HG02588 (cell line): ENCODE measurements at regions not wholly inside any gene's neighbourhood (a gene's known extent, or its start where the extent isn't known, plus 50 kb on each side); places are given as distances from the start of the nearest gene placed in this dataset.
"Not testable (repeated sequence)": the region's sequence is repeated elsewhere in the genome, so short reads cannot be mapped to it uniquely, and the experiment has no call there.

Experiments
- ATAC-seq: cut with Tn5 transposase; IDR thresholded peaks from one replicate; pipeline ENCODE4 v1.9.1; 2021; ENCODE audit warnings: mild to moderate bottlenecking, moderate library complexity; ENCODE audit not compliant: unreplicated experiment

DNA sequence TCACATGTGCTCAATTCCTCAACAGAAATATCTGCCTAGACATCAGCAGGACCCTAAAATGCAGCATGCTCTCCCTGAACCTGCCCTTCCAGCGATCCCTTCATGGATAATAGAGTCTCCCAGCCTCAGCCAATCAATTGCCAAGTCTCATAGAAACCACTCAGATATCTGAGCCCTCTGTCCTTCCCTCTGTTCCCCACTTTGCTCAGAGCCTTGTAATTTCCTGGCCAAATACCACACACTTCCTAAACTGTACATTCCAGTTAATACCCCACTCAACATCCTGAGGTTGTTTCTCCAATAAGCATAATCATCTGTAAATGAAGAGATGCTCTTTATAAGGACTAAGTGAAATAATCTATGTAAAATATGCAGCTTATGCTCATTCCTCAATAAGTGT is 59.3 kb upstream of the PTGFRN start:
- no peak for ATAC-seq

DNA sequence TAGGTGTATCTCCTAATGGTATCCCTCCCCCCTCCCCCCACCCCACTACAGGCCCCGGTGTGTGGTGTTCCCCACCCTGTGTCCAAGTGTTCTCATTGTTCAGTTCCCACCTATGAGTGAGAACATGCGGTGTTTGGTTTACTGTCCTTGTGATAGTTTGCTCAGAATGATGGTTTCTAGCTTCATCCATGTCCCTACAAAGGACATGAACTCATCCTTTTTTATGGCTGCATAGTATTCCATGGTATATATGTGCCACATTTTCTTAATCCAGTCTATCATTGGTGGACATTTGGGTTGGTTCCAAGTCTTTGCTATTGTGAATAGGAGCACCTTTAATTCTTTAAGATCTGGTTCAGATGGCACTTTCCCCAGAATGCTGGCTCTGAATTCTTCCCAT is 58.5 kb upstream of the PTGFRN start:
- ATAC-seq: not testable (repeated sequence)

DNA sequence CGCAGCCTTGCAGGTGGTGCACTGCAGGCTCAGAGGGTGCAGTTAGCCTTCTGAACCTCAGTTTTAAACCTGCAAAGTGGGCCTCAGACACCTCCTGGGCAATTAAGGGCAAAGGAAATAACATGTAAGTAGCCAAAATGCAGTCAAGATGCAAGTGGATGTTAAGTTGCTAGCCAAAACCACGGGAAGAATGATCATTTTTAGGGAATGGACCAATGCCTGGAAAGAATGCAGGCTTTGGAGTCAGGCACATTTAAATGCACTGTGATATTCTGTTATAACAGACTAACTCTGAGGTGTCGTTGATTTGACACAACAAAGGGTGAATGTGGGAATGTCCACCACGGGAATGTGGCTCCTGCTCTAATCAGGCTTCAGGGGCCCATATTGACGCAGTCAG is 57.9 kb upstream of the PTGFRN start:
- ATAC-seq: no peak

DNA sequence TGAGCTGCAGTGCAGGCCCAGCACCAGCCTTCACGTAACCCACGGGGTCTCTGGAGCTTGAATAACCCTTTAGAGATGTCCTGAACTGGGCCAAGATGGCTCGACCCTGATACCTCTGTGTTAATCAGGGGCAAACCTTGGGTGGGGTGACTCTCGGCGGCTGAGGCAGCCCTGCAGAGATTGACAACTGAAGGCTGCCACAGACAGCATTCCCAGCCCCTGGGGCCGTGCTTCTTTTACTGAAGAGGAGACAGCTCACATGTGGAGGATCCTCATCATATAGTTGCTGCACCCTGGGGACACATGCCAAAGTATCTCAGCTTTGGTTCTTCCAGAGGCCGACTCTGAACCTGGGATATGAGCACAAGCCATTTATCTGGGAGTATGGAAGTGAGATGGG is 57.3 kb upstream of the PTGFRN start:
- no peak for ATAC-seq

DNA sequence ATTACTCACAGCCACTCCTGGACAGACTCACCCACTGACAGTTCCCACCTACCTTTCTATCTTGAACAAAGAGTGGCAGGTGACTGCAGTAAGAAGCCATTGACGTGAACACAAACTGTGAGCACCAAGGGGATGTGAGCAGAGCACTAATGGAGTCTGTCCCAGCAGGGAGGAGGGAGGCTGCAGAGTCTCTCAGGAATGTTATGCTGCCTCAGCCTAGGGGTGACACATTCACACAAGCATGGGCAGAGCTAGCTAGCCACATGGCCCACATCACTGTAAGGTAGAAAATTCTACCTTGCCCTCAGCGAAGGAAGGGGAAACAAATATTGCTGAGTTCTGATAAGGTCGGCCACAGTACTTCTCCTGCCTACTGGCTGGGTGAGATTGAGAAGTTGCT is 56.8 kb upstream of the PTGFRN start:
- ATAC-seq: no peak

DNA sequence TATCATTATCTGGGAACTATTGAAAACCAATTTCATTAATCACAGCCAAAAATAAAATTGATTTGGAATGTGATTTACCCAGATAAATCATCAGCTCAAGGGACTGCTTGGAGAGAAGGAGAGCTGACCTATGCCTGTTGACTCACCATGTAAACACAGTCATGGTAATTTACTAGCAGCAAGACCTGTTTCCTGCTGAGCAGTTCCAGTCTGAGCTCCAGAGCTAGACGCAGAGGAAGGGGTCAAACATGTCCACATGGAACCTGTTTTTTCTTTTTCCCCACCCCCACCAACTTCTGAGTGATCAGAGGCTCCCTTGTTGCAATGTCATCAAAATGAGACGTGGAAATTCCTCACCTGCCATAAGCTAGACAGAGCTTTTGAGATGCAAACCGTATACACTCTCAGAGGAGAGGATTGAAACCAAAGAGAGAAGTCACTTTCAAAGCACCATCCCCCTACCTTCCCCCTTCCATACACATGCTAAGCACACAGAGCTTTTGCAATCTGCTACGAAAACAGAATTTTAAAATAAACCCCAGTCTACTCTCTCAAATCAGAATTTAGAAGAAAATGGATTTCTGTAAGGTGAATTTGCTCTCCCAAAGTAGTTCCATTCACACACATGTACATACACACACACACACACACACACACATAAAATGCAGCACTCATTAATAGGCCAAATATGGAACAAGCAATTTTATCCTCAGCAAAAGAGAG is 55.9 kb upstream of the PTGFRN start:
- ATAC-seq: no peak

DNA sequence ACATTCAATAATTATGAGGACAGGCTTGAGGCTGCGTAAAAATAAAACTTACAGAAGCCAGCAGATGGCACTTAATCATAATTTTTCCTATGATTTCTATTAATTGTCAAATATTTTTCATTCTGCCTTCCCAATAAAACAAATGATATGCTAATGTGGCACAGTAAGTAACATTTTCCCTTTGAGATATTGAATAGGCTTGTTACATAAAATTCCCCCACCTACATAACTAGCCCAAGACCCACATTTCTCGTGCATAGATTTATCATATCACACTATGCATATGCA is 55.4 kb upstream of the PTGFRN start:
- ATAC-seq: no peak

DNA sequence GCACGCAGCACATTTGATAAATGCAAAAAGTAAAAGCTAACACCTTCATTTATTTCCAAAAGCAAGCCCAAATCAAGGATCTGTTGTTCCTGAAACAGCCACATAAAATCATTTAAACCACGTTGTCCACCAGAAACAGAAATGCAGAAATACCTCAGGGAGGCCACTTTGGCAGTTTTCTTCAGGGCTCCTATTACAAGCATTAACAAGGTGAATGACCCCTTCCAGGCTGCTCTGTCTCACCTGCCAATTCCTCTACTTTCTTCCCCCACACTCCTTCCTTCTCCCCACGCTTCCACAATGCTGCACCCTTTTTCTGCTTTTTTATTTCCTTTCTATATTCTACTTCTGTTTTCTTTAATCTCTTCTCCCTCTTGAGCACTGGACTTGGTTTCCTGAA is 55.0 kb upstream of the PTGFRN start:
- no peak for ATAC-seq

DNA sequence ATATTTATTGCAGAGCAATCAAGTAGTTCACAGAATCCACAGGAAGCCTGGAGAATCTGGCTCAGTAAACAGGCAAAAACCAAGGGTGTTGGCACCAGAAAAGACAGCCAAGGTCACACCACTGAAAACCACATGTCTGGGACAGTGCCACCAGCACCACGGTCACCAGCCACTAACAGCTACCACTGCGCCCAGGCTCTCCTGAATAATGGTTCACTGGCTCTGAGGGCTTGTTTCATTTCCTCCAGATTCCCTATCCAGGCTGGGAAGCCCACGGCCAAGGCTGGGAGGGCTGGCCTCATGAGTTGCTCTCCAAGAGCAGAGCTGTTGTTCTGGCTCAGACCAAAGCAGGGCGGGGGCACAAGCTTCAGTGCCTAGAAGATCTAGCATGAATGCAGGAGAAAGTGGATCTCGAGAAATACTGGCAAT is 54.5 kb upstream of the PTGFRN start:
- no peak for ATAC-seq

DNA sequence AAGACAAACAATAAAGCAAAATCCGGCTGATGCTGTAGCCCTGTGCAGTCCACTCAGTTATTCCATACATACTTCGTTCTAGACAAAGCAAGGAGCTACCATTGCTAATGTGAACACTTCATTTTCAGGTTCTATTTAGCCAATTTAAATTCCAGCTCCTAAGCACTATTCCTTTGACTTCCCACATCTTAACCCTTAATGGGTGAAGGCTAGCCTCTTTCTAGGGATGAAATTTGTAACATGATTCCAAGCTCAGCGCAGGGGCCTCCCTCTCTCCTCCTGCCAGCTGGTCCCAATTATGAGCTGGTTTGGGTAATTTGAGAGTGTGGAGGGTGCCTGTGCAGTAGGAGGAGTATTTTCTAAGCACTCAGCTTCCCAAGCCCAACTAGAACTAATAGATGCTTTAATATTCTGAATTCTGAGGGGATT is 53.9 kb upstream of the PTGFRN start:
- no peak for ATAC-seq

DNA sequence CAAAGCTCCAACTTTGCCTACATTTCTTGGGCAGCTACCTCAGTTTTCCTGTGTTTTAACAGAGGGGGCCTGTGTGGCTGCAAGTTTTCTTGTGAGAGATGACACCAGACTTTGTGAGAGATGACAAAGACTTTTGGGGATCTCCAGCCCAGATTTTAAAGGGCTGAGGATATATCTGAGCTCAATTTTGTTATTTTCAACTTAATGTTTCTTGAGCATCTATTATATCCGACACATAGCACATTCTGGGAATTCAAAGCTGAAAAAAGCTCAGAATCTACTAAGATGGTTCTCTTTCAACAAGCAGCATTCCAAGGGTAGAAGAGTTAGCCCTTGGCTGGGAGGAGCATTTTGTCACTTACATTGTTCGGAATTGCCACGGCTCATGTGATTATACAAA is 53.4 kb upstream of the PTGFRN start:
- ATAC-seq: no peak

DNA sequence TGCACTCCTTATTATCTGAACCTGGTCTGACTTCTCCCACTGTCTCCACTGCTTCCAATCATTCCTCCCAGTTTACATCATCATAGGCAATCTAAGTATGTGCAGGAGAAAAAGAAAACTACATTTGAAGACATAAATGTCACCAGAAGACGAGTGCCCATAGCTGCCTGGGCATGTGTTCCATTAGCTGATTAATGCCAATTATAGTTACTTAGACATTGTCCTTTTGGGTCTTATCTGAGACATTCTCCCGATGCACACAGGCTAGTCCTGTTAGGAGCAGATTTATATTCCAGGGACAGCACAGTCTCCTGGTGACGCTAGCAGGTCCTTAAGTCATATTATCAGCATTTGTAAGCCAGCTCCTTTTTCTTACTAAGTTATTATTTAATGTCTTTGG is 52.6 kb upstream of the PTGFRN start:
- ATAC-seq: no peak
